CD4-positive, alpha-beta T cell (primary cell): ENCODE measurements at regions not wholly inside any gene's neighbourhood (a gene's known extent, or its start where the extent isn't known, plus 50 kb on each side); places are given as distances from the start of the nearest gene placed in this dataset.

ENCODE experiments used
- ATAC-seq: fragments of 200-7000 bp; cut with Tn5 transposase; one replicate; pipeline ENCODE4 v1.10.0; 2022; ENCODE audit warnings: mild to moderate bottlenecking; ENCODE audit not compliant: poor library complexity
- CTCF ChIA-PET: fragments of 350-600 bp; sonication (Branson Sonifier 250); formaldehyde crosslinking; loops from one replicate; lab custom pipeline; 2021; ENCODE audit warnings: antibody characterized with exemption, inconsistent platforms; lab: Charles Lee
- POLR2A ChIA-PET: fragments of 350-600 bp; sonication (Branson Sonifier 250); formaldehyde crosslinking; loops from one replicate; lab custom pipeline; 2021; ENCODE audit warnings: antibody characterized with exemption, inconsistent platforms; lab: Charles Lee
- DNase-seq, 14 experiments: peaks; one replicate each; pipeline ENCODE4 v3.0.0-alpha.2; 2013 to 2020; ENCODE audit warnings: mixed read lengths in 2 of 14
- H3K27ac ChIP-seq, 2 donors: one replicate each; pipeline versions ENCODE4 v1.5.1 to v1.7.0; 2013; ENCODE audit warnings: low read length in 2 of 2, low read depth in 1 of 2, mild to moderate bottlenecking in 1 of 2
- H3K27me3 ChIP-seq, 2 experiments: 1 replicate in 1 of 2; 2 replicates in 1 of 2; pipeline versions ENCODE4 v1.6.1 to v1.7.0; 2013; ENCODE audit warnings: low read length in 2 of 2, control low read depth in 1 of 2, mild to moderate bottlenecking in 1 of 2, moderate library complexity in 1 of 2; ENCODE audit not compliant: insufficient read depth in 2 of 2, control insufficient read depth in 1 of 2
- H3K36me3 ChIP-seq: one replicate; pipeline ENCODE4 v1.6.1; 2013; ENCODE audit warnings: low read length, control low read depth; ENCODE audit not compliant: insufficient read depth
- H3K4me1 ChIP-seq: one replicate; pipeline ENCODE4 v1.6.1; 2013; ENCODE audit warnings: low read length, control low read depth; ENCODE audit not compliant: insufficient read depth
- H3K4me3 ChIP-seq: one replicate; pipeline ENCODE4 v1.5.1; 2013; ENCODE audit warnings: mild to moderate bottlenecking, low read length, moderate library complexity
- H3K9me3 ChIP-seq, 2 experiments: 1 replicate in 1 of 2; 2 replicates in 1 of 2; pipeline versions ENCODE4 v1.6.1 to v1.7.0; 2013; ENCODE audit warnings: low read length in 2 of 2, mild to moderate bottlenecking in 2 of 2, control low read depth in 1 of 2, moderate library complexity in 1 of 2; ENCODE audit not compliant: control insufficient read depth in 1 of 2, insufficient read depth in 1 of 2
- H3K27ac Mint-ChIP-seq: one replicate; pipeline ENCODE4 v1.8.0; 2020; ENCODE audit warnings: mixed read lengths
- H3K27me3 Mint-ChIP-seq: one replicate; pipeline ENCODE4 v1.8.0; 2021; ENCODE audit warnings: mixed read lengths
- H3K36me3 Mint-ChIP-seq: one replicate; pipeline ENCODE4 v1.8.0; 2021; ENCODE audit warnings: low read depth, mixed read lengths
- H3K4me1 Mint-ChIP-seq: one replicate; pipeline ENCODE4 v1.8.0; 2021; ENCODE audit warnings: low read depth, mixed read lengths
- H3K4me3 Mint-ChIP-seq: one replicate; pipeline ENCODE4 v1.8.0; 2020; ENCODE audit warnings: mild to moderate bottlenecking, mixed read lengths
- H3K9me3 Mint-ChIP-seq: one replicate; pipeline ENCODE4 v1.8.0; 2020; ENCODE audit warnings: mixed read lengths
- CTCF ChIP-seq: fragments of 200-600 bp; IDR thresholded peaks from one replicate; pipeline ENCODE4 v1.8.0; 2022; ENCODE audit warnings: antibody characterized with exemption, mild to moderate bottlenecking
- intact Hi-C, 2 experiments: fragments of 100-400 bp; cut with DNase I in 1 of 2; cut with micrococcal nuclease in 1 of 2; formaldehyde crosslinking; loops; one replicate each; pipeline versions ENCODE4 v1.15.1 to v1.9.0; 2023 to 2025; cut with DNase I, micrococcal nuclease

GRCh38 chr14:44701563-44702263, 194.6 kb upstream of the FSCB start:
- DNase-seq (no peak), ATAC-seq (no peak)
- no peaks in the 10 kb centered on the region for H3K4me1 ChIP-seq
- no peaks in the 10 kb centered on the region for H3K27me3 Mint-ChIP-seq
- no peaks in the 10 kb centered on the region for H3K27me3 ChIP-seq
- ChIA-PET CTCF (no interaction called here), POLR2A (no interaction called here)
- intact Hi-C loops = no loop called here
- no peaks in the 10 kb centered on the region for H3K36me3 ChIP-seq
- H3K9me3 Mint-ChIP-seq = peaks cover 4% of the 10 kb centered on the region
- H3K27ac Mint-ChIP-seq = no peak overlapping the region
- no peak overlapping the region for H3K4me3 ChIP-seq
- H3K27ac ChIP-seq = no peak overlapping the region
- peaks cover 0 to 5% of the 10 kb centered on the region in 2 experiments for H3K9me3 ChIP-seq
- no peaks in the 10 kb centered on the region for H3K4me1 Mint-ChIP-seq
- TF ChIP-seq CTCF = no peak
- H3K36me3 Mint-ChIP-seq = no peaks in the 10 kb centered on the region
- no peak overlapping the region for H3K4me3 Mint-ChIP-seq

- no peaks in the 10 kb centered on the region for H3K4me1 Mint-ChIP-seq
- no peaks in the 10 kb centered on the region for H3K27me3 Mint-ChIP-seq
Measured at GRCh38 chr14:44700694-44701093, 193.6 kb upstream of the FSCB start.

GRCh38 chr14:44700184-44700583, 193.1 kb upstream of the FSCB start:
- no peak for ATAC-seq
- no peaks in the 10 kb centered on the region for H3K27me3 Mint-ChIP-seq
- POLR2A ChIA-PET = no interaction called here

More at GRCh38 chr14:44700694-44701093, 193.6 kb upstream of the FSCB start:
- DNase-seq (no peak), ATAC-seq (no peak)
- Histone ChIP-seq H3K27ac (no peak overlapping the region), H3K4me3 (no peak overlapping the region), H3K27me3 (no peaks in the 10 kb centered on the region), H3K9me3 (peaks cover 0 to 5% of the 10 kb centered on the region in 2 experiments), H3K4me1 (no peaks in the 10 kb centered on the region), H3K36me3 (no peaks in the 10 kb centered on the region)
- no peak overlapping the region for H3K27ac Mint-ChIP-seq
- H3K9me3 Mint-ChIP-seq = peaks cover 4% of the 10 kb centered on the region
- intact Hi-C loops = no loop called here
- ChIA-PET POLR2A (no interaction called here), CTCF (no interaction called here)
- H3K36me3 Mint-ChIP-seq = no peaks in the 10 kb centered on the region
- TF ChIP-seq CTCF = no peak
- no peak overlapping the region for H3K4me3 Mint-ChIP-seq

More at GRCh38 chr14:44700184-44700583, 193.1 kb upstream of the FSCB start:
- no peak for TF ChIP-seq CTCF
- CTCF ChIA-PET = no interaction called here
- Mint-ChIP-seq H3K9me3 (peaks cover 4% of the 10 kb centered on the region), H3K36me3 (no peaks in the 10 kb centered on the region), H3K4me1 (no peaks in the 10 kb centered on the region), H3K4me3 (no peak overlapping the region), H3K27ac (no peak overlapping the region)
- no peak for DNase-seq
- Histone ChIP-seq H3K27ac (no peak overlapping the region), H3K4me1 (no peaks in the 10 kb centered on the region), H3K36me3 (no peaks in the 10 kb centered on the region), H3K4me3 (no peak overlapping the region), H3K27me3 (no peaks in the 10 kb centered on the region), H3K9me3 (peaks cover 0 to 5% of the 10 kb centered on the region in 2 experiments)
- intact Hi-C loops = no loop called here
